ENCODE measurements at regions not wholly inside any gene's neighbourhood (a gene's known extent, or its start where the extent isn't known, plus 50 kb on each side); places are given as distances from the start of the nearest gene placed in this dataset.

DNA sequence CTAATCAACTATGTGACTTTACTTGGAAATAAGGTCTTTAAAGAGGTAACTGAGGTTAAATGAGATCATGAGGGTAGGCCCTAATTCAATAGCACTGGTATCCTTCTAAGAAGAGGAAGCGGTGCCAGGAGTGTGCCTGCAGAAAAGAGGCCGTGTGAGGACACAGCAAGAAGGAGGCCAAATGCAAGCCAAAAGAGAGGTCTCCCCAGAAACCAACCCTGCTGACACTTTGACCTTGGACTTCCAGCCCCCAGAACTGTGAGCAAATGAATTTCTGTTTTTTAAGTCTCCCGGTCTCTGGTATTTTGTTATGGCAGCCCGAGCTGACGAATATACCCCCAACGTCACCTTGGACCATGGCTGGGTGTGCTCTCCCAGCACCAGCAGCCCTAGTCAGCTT is 257.5 kb upstream of the NCKAP5 start:
- TF ChIP-seq, protein P1, sequence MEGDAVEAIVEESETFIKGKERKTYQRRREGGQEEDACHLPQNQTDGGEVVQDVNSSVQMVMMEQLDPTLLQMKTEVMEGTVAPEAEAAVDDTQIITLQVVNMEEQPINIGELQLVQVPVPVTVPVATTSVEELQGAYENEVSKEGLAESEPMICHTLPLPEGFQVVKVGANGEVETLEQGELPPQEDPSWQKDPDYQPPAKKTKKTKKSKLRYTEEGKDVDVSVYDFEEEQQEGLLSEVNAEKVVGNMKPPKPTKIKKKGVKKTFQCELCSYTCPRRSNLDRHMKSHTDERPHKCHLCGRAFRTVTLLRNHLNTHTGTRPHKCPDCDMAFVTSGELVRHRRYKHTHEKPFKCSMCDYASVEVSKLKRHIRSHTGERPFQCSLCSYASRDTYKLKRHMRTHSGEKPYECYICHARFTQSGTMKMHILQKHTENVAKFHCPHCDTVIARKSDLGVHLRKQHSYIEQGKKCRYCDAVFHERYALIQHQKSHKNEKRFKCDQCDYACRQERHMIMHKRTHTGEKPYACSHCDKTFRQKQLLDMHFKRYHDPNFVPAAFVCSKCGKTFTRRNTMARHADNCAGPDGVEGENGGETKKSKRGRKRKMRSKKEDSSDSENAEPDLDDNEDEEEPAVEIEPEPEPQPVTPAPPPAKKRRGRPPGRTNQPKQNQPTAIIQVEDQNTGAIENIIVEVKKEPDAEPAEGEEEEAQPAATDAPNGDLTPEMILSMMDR (IDR thresholded peaks at IDR 0.05) = no peak
- TF ChIP-seq POLR2A (IDR thresholded peaks at IDR 0.05) (no peak), EP300 (IDR thresholded peaks at IDR 0.05; ENCODE audit: low read depth) (no peak), POLR2AphosphoS5 (IDR thresholded peaks at IDR 0.05) (no peak)
